HG03439 (cell line): ENCODE measurements at regions not wholly inside any gene's neighbourhood (a gene's known extent, or its start where the extent isn't known, plus 50 kb on each side); places are given as distances from the start of the nearest gene placed in this dataset.

ENCODE experiments used
- ATAC-seq: cut with Tn5 transposase; IDR thresholded peaks from one replicate; pipeline ENCODE4 v1.9.1; 2021; ENCODE audit warnings: mild to moderate bottlenecking, moderate library complexity; ENCODE audit not compliant: unreplicated experiment

DNA sequence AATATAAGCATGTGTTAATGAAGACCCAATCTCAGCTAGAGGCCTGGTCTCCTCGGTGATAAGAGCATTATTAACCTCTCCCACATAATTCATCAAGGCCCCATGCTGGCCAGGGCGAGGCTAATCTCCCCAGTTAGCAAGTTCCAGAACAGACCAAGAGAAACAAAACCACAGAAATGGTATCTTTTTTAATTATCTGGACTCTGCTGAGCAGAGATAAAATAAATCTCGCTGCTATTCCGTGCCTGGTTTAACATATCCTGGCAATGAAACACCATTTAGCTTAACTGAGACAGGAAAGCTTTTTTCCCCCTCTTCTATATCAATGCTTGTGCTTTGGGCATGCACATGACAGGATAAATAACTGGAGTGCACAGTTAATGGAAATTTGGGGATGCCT is 72.5 kb upstream of the ARHGEF3 start:
- ATAC-seq = no peak

DNA sequence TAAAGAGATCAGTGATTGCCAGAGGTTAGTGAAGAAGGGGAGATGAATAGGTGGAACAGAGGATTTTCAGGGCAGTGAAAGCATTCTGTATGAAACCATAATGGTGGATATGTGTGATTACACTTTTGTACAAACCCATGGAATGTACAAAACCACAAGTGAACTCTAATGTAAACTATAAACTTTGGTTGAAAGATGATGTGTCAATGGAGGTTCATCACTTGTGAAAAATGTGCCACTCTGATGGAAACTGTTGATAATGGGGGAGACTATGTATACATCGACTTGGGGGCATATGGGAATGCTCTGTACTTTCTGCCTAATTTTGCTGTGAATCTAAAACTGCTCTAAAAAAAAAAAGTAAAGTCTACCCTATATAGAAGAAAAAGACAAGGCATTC is 68.7 kb upstream of the ARHGEF3 start:
- ATAC-seq = no peak

DNA sequence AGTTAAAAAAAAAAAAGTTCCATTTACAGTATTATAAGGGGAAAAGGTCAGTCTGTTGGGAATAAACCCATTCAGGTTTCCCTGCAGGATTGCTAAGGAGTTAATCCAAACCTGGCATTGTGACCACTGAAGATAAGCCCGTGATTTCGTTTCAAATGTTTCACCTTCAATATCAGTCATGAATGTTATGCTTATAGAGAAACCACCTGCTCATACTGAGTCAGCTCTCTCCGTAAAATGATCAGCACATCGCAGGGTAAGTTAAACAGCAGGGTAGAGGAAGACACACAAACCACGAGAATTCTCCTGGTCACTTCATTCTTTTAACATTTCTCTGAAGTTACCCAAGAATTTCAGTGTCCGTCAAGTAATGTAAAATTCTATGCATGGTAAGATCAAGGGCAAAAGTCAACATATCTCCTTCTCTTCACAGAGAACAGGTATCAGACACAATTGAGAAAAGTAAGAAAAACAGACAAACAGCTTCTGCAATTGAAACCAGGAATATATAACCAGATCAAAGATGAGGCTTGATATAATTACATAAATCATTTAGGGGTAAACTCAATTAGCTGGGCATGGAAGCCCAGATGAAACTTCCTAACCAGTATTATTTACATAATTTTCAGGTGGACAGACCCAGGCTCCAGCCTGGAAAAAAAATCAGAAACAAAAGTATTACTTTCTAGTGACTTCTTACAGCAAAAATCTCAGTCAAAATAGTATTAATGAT is 67.6 kb upstream of the ARHGEF3 start:
- ATAC-seq = no peak

DNA sequence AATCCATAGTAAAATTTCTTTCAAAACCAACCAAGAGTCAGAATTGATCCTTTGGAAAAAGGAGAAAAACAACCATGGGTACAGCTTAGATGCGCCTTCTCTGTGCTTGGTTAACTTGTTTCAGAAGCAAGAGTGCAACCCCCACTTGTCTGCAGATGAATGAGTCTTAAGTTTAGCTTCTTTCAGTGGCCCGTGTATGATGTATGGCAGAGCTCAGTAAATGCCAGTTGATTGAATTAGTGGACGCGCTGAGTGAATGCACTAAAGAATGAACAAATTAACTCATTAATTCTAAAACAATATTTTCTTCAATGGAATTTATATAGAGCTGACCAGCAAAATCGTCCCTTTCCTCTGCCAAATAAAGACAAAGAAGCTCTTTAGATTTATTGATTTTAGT is 67.0 kb upstream of the ARHGEF3 start:
- no peak for ATAC-seq

GRCh38 chr3:56867671-56868070 is 65.9 kb upstream of the ARHGEF3 start:
- no peak for ATAC-seq

DNA sequence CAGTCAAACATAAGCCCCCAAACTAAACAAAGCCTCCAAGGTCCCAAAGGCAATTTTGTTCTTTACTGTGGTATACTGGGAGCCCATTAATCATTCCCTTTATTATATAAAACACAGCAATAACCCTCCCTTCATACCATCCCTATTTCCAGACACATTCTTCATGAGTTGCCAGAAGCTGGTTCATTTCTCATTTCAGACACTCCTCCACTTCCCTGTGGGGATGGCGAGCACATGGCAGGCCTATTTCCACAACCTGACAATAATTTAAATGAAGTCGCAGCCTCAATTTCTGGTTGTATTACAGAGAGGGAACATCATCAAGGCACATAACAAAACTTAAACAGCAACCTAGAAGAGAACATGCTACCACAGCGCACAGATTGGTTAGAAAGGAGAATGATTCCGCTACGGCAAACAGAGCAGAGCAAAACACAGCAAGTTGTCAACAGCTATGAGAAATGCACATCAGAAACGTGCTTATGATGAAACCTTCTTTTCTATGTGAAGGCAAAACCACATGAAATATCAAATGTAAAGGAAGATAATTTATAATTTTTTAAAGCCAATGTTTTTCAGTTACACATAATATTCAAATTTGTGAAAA is 63.3 kb upstream of the ARHGEF3 start:
- no peak for ATAC-seq

GRCh38 chr3:56864090-56864489 is 62.3 kb upstream of the ARHGEF3 start:
- no peak for ATAC-seq

- no peak for ATAC-seq
Observed at GRCh38 chr3:56862352-56863062, 60.8 kb upstream of the ARHGEF3 start.

- no peak for ATAC-seq
Observed at GRCh38 chr3:56861511-56861910, 59.8 kb upstream of the ARHGEF3 start.

GRCh38 chr3:56860939-56861338 is 59.2 kb upstream of the ARHGEF3 start:
- no peak for ATAC-seq

DNA sequence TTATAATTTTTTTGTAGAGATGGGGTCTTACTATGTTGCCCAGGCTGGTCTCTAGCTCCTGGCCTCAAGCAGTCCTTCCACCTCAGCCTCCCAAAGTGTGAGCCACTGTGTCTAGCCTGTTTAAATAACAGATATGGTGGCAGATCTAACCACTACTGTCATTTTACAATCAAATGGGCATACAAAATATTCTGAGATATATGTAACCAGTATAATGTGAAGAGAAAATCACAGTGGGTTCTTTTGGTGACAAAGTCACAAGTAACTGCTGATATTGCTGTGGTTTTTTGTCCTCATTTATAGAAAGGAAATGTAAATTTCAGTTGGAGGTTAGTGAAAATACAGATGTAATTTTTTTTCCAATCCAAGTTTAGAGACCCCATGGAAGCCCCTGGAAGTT is 58.6 kb upstream of the ARHGEF3 start:
- no peak for ATAC-seq

DNA sequence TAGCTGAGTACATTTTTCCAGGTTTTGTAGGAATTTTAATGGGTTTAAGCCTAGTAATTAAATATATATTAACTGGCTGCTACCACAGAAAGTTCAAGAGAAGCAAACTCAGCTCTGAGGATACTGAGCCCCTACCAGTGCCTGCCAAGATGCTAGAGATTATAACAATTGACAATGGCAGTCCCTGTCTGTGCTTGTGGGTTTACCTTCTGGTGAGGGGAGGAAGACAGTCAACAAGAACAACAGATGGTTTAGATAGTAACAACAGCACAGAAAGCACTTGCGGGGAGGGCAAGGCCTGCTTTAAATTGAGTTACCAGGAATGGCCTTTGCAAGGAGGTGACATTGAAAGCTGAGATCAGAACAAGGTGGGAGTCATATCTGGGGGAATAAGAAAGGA is 56.6 kb upstream of the ARHGEF3 start:
- no peak for ATAC-seq

DNA sequence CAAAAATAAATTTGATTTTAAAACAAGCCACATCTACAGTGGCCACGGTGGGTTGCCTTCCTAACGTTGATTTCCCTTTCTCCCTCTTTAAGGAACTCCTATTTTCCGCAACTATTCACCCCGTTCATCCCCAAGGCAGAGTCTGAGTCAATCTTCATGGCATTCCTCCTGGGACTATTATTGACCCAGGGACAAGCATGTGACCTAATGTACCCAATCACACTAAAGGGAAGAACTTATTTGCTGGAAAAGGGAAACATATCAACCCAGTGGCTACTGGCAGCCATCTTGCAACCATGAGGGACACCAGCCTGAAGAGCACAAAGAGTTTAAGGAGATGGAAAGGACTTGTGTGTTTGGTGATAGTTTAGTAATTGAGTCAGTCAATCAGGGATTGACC is 55.4 kb upstream of the ARHGEF3 start:
- no peak for ATAC-seq

- ATAC-seq = no peak
Observed at GRCh38 chr3:56856752-56857151, 55.0 kb upstream of the ARHGEF3 start.

DNA sequence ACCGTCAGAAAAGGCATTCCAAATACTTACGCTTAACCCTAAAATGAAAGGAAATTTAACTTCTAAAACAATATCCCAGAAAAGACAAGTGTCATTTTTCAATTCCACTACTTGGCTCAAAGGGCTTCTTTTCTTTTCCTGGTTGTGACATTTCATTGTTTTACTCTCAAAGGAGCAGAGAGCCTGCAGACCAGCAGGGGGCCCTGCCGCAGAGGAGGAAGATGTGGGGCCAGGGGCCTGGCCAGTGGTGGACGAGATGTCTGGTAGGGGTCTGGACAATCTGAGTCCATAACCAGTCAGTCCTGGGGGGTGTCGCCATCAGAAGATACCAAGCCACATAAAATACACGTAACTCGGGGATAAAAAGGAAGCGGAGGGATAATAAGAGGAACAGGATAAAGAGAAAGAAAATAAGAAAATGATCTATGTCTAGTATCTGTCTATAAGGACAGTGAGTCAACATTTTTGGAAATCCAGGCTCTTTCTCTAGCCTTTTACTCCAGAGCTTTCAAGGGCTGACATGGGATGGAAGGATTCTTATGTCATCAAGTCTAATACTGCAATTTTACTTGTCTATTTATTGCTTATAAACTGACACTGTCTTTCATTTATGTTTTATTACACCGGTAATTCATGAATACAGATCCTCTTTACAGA is 54.2 kb upstream of the ARHGEF3 start:
- no peak for ATAC-seq

- ATAC-seq = no peak
Observed at GRCh38 chr3:56854856-56855611, 53.3 kb upstream of the ARHGEF3 start.

GRCh38 chr3:56851966-56852884 is 50.5 kb upstream of the ARHGEF3 start:
- ATAC-seq = no peak
